WTC11 (cell line): ENCODE measurements at regions not wholly inside any gene's neighbourhood (a gene's known extent, or its start where the extent isn't known, plus 50 kb on each side); places are given as distances from the start of the nearest gene placed in this dataset.

Experiments
- ATAC-seq: fragments of 200-7000 bp; cut with Tn5 transposase; 2 replicates; pipeline ENCODE4 v1.10.0; 2021; ENCODE audit warnings: mild to moderate bottlenecking, moderate library complexity
- CTCF ChIA-PET: fragments of 300-600 bp; sonication (Branson Sonifier 250); formaldehyde crosslinking; loops from one replicate; lab custom pipeline; 2021; ENCODE audit warnings: antibody characterized with exemption; lab: Charles Lee
- POLR2A ChIA-PET: fragments of 350-600 bp; sonication (Branson Sonifier 250); formaldehyde crosslinking; loops from one replicate; lab custom pipeline; 2021; ENCODE audit warnings: antibody characterized with exemption; lab: Charles Lee
- DNase-seq: peaks from one replicate; pipeline ENCODE4 v3.0.0; 2021; ENCODE audit warnings: low spot score
- H3K27ac Mint-ChIP-seq: 2 replicates; pipeline ENCODE4 v1.8.0; 2021; ENCODE audit warnings: mixed read lengths
- H3K27me3 Mint-ChIP-seq: 2 replicates; pipeline ENCODE4 v1.8.0; 2021; ENCODE audit warnings: low read depth, mild to moderate bottlenecking, moderate library complexity, mixed read lengths
- H3K36me3 Mint-ChIP-seq: 2 replicates; pipeline ENCODE4 v1.8.0; 2021; ENCODE audit warnings: mixed read lengths
- H3K4me1 Mint-ChIP-seq: 2 replicates; pipeline ENCODE4 v1.8.0; 2022; ENCODE audit warnings: mixed read lengths
- H3K4me3 Mint-ChIP-seq: 2 replicates; pipeline ENCODE4 v1.8.0; 2021; ENCODE audit warnings: mild to moderate bottlenecking, moderate library complexity, mixed read lengths
- H3K9me3 Mint-ChIP-seq: 2 replicates; pipeline ENCODE4 v1.8.0; 2021; ENCODE audit warnings: mixed read lengths
- ATF3 ChIP-seq: sonication (generic); formaldehyde crosslinking; conservative IDR thresholded peaks from 2 replicates; pipeline ENCODE4 v1.8.1; 2022; ENCODE audit warnings: mild to moderate bottlenecking, missing genetic modification reagents
- CDX4 ChIP-seq: fragments of 250-450 bp; sonication (Bioruptor Pico); IDR thresholded peaks from 2 replicates; pipeline ENCODE4 v1.9.0; 2021; ENCODE audit warnings: moderate library complexity, mild to moderate bottlenecking, inconsistent platforms, borderline replicate concordance
- CREM ChIP-seq: sonication (generic); formaldehyde crosslinking; IDR thresholded peaks from 2 replicates; pipeline ENCODE4 v1.8.1; 2022; ENCODE audit warnings: mild to moderate bottlenecking, missing genetic modification reagents, moderate library complexity
- E2F1 ChIP-seq: sonication (generic); formaldehyde crosslinking; IDR thresholded peaks from 2 replicates; pipeline ENCODE4 v1.8.0; 2022; ENCODE audit warnings: mild to moderate bottlenecking, missing genetic modification reagents
- FOXP1 ChIP-seq: sonication (generic); formaldehyde crosslinking; IDR thresholded peaks from 2 replicates; pipeline ENCODE4 v1.8.0; 2022; ENCODE audit warnings: missing genetic modification reagents, mild to moderate bottlenecking, moderate library complexity, borderline replicate concordance
- GRHL2 ChIP-seq: fragments of 250-450 bp; sonication (Bioruptor Pico); IDR thresholded peaks from 2 replicates; pipeline ENCODE4 v1.8.0; 2022; ENCODE audit warnings: mild to moderate bottlenecking, moderate library complexity; ENCODE audit not compliant: insufficient replicate concordance, severe bottlenecking
- GTF2I ChIP-seq: fragments of 250-450 bp; sonication (Bioruptor Pico); conservative IDR thresholded peaks from 2 replicates; pipeline ENCODE4 v1.4.0; 2021; ENCODE audit warnings: mild to moderate bottlenecking
- HMGXB4 ChIP-seq: sonication (generic); formaldehyde crosslinking; IDR thresholded peaks from 2 replicates; pipeline ENCODE4 v1.8.1; 2023; ENCODE audit warnings: mild to moderate bottlenecking, moderate library complexity, missing genetic modification reagents
- IRF1 ChIP-seq: sonication (generic); formaldehyde crosslinking; IDR thresholded peaks from 2 replicates; pipeline ENCODE4 v1.8.0; 2023; ENCODE audit warnings: missing genetic modification reagents
- JAZF1 ChIP-seq: fragments of 250-450 bp; sonication (Bioruptor Pico); IDR thresholded peaks from 2 replicates; pipeline ENCODE4 v1.9.0; 2021; ENCODE audit warnings: moderate library complexity, mild to moderate bottlenecking, inconsistent platforms
- JUN ChIP-seq: sonication (generic); formaldehyde crosslinking; IDR thresholded peaks from 2 replicates; pipeline ENCODE4 v1.8.0; 2023; ENCODE audit warnings: mild to moderate bottlenecking, missing genetic modification reagents
- MYBL2 ChIP-seq: sonication (generic); formaldehyde crosslinking; IDR thresholded peaks from 2 replicates; pipeline ENCODE4 v1.8.1; 2023; ENCODE audit warnings: mild to moderate bottlenecking, moderate library complexity, missing genetic modification reagents
- NFATC4 ChIP-seq: fragments of 250-450 bp; sonication (Bioruptor Pico); IDR thresholded peaks from 2 replicates; pipeline ENCODE4 v1.9.0; 2021; ENCODE audit warnings: mild to moderate bottlenecking
- NR2C2 ChIP-seq: sonication (generic); formaldehyde crosslinking; IDR thresholded peaks from 2 replicates; pipeline ENCODE4 v1.8.0; 2022; ENCODE audit warnings: mild to moderate bottlenecking, missing genetic modification reagents
- RELA ChIP-seq: sonication (generic); formaldehyde crosslinking; IDR thresholded peaks from 2 replicates; pipeline ENCODE4 v1.8.1; 2022; ENCODE audit warnings: missing genetic modification reagents, mild to moderate bottlenecking, borderline replicate concordance
- SMAD4 ChIP-seq: sonication (generic); formaldehyde crosslinking; IDR thresholded peaks from 2 replicates; pipeline ENCODE4 v1.8.0; 2022; ENCODE audit warnings: mild to moderate bottlenecking, missing genetic modification reagents
- SOX15 ChIP-seq: fragments of 250-450 bp; sonication (Bioruptor Pico); IDR thresholded peaks from 2 replicates; pipeline ENCODE4 v1.9.0; 2021; ENCODE audit warnings: mild to moderate bottlenecking
- TEAD4 ChIP-seq: sonication (generic); formaldehyde crosslinking; IDR thresholded peaks from 2 replicates; pipeline ENCODE4 v1.8.0; 2022; ENCODE audit warnings: mild to moderate bottlenecking, missing genetic modification reagents
- TP53 ChIP-seq: sonication (generic); formaldehyde crosslinking; IDR thresholded peaks from 2 replicates; pipeline ENCODE4 v1.8.1; 2023; ENCODE audit warnings: mild to moderate bottlenecking, missing genetic modification reagents
- USF2 ChIP-seq: sonication (generic); formaldehyde crosslinking; IDR thresholded peaks from 2 replicates; pipeline ENCODE4 v1.8.1; 2023; ENCODE audit warnings: mild to moderate bottlenecking, missing genetic modification reagents, moderate library complexity
- ZBTB43 ChIP-seq: sonication (generic); formaldehyde crosslinking; IDR thresholded peaks from 2 replicates; pipeline ENCODE4 v1.8.1; 2023; ENCODE audit warnings: mild to moderate bottlenecking, missing genetic modification reagents
- ZNF138 ChIP-seq: sonication (generic); formaldehyde crosslinking; conservative IDR thresholded peaks from 2 replicates; pipeline ENCODE4 v1.8.1; 2022; ENCODE audit warnings: mild to moderate bottlenecking, moderate library complexity, missing genetic modification reagents
- ZNF263 ChIP-seq: sonication (generic); formaldehyde crosslinking; IDR thresholded peaks from 2 replicates; pipeline ENCODE4 v1.8.1; 2022; ENCODE audit warnings: low read depth, mild to moderate bottlenecking, moderate library complexity, missing genetic modification reagents
- ZNF396 ChIP-seq: fragments of 250-450 bp; sonication (Bioruptor Pico); IDR thresholded peaks from 2 replicates; pipeline ENCODE4 v1.8.0; 2021; ENCODE audit warnings: mild to moderate bottlenecking, moderate library complexity, borderline replicate concordance
- ZNF423 ChIP-seq: fragments of 250-450 bp; sonication (Bioruptor Pico); IDR thresholded peaks from 2 replicates; pipeline ENCODE4 v2.1.2; 2022; ENCODE audit warnings: mild to moderate bottlenecking, moderate library complexity
- ZNF512 ChIP-seq: sonication (generic); formaldehyde crosslinking; IDR thresholded peaks from 2 replicates; pipeline ENCODE4 v1.8.1; 2022; ENCODE audit warnings: missing genetic modification reagents, borderline replicate concordance

- no peak for TF ChIP-seq FOXP1 (CRISPR knock-in tag)
- TF ChIP-seq ZNF263 (CRISPR knock-in tag) = no peak
- TF ChIP-seq TP53 = no peak
- no peak for TF ChIP-seq CREM (CRISPR knock-in tag)
- TF ChIP-seq RELA = no peak
- no peak for TF ChIP-seq ZNF512 (CRISPR knock-in tag)
- no peak for TF ChIP-seq JUN (CRISPR knock-in tag)
- TF ChIP-seq ZNF138 = no peak
- TF ChIP-seq ZNF423 (CRISPR knock-in tag) = no peak
- no peak for TF ChIP-seq GTF2I (CRISPR knock-in tag)
- TF ChIP-seq NR2C2 (CRISPR knock-in tag) = no peak
- no peak for TF ChIP-seq SOX15
- ChIA-PET CTCF (no interaction called here), POLR2A (no interaction called here)
- Mint-ChIP-seq H3K27ac (no peak overlapping the region), H3K4me3 (no peak overlapping the region), H3K4me1 (peaks cover 13% of the 10 kb centered on the region), H3K27me3 (no peaks in the 10 kb centered on the region), H3K36me3 (peaks cover 24% of the 10 kb centered on the region), H3K9me3 (peaks cover 27% of the 10 kb centered on the region)
- DNase-seq = no peak
- ATAC-seq = no peak
Observed at GRCh38 chr6:141484711-141485110, 648.0 kb upstream of the GJE1 start.

- POLR2A ChIA-PET = no interaction called here
- no peak for TF ChIP-seq IRF1
- TF ChIP-seq CDX4 = no peak
- no peak for TF ChIP-seq E2F1 (CRISPR knock-in tag)
- TF ChIP-seq JUN (CRISPR knock-in tag) = no peak
- no peak for TF ChIP-seq TEAD4 (CRISPR knock-in tag)
- TF ChIP-seq GRHL2 (CRISPR knock-in tag) = no peak
- no peak for TF ChIP-seq ZBTB43 (CRISPR knock-in tag)
- TF ChIP-seq ZNF396 (CRISPR knock-in tag) = no peak
- TF ChIP-seq ATF3 (CRISPR knock-in tag) = no peak
- no peak for TF ChIP-seq MYBL2
- no peak for TF ChIP-seq NFATC4 (CRISPR knock-in tag)
- TF ChIP-seq HMGXB4 (CRISPR knock-in tag) = no peak
- no peak for TF ChIP-seq SMAD4 (CRISPR knock-in tag)
- TF ChIP-seq USF2 (CRISPR knock-in tag) = no peak
- TF ChIP-seq JAZF1 (CRISPR knock-in tag) = no peak
Observed at GRCh38 chr6:141483598-141484061, 649.1 kb upstream of the GJE1 start.

More at GRCh38 chr6:141483598-141484061, 649.1 kb upstream of the GJE1 start:
- H3K27ac Mint-ChIP-seq = peak overlapping the region; percentile 63
- CTCF ChIA-PET = interaction anchor here (1.2 kb wide), 1 partner anchor 12 kb away, joined by 3 read pairs; no protein-coding TSS in a partner anchor
- no peaks in the 10 kb centered on the region for H3K27me3 Mint-ChIP-seq
- DNase-seq = no peak
- peaks cover 13% of the 10 kb centered on the region for H3K4me1 Mint-ChIP-seq
- H3K4me3 Mint-ChIP-seq = no peak overlapping the region
- no peak for ATAC-seq
- H3K36me3 Mint-ChIP-seq = peaks cover 21% of the 10 kb centered on the region
- H3K9me3 Mint-ChIP-seq = peaks cover 30% of the 10 kb centered on the region
